H9 (cell line): ENCODE measurements at regions not wholly inside any gene's neighbourhood (a gene's known extent, or its start where the extent isn't known, plus 50 kb on each side); places are given as distances from the start of the nearest gene placed in this dataset.

Source experiments
- DNase-seq: peaks from one replicate; pipeline ENCODE4 v3.0.0-alpha.2; 2017
- H2AFZ ChIP-seq: one replicate; pipeline ENCODE4 v1.6.1; 2013; ENCODE audit warnings: mild to moderate bottlenecking, low read length, control low read depth, moderate library complexity
- H2AK5ac ChIP-seq: 2 replicates; pipeline ENCODE4 v1.6.1; 2013; ENCODE audit warnings: low read length, control low read depth, mixed read lengths; ENCODE audit not compliant: insufficient read length
- H2BK120ac ChIP-seq: one replicate; pipeline ENCODE4 v1.6.1; 2013; ENCODE audit warnings: low read depth, mild to moderate bottlenecking, low read length, control low read depth, inconsistent platforms; ENCODE audit not compliant: poor library complexity, severe bottlenecking
- H2BK12ac ChIP-seq: 2 replicates; pipeline ENCODE4 v1.6.1; 2013; ENCODE audit warnings: low read length, control low read depth, mixed read lengths, low read depth; ENCODE audit not compliant: insufficient read length
- H2BK15ac ChIP-seq: 2 replicates; pipeline ENCODE4 v1.6.1; 2013; ENCODE audit warnings: low read depth, low read length, control low read depth
- H2BK20ac ChIP-seq: one replicate; pipeline ENCODE4 v1.6.1; 2013; ENCODE audit warnings: low read depth, mild to moderate bottlenecking, low read length, control low read depth, inconsistent platforms; ENCODE audit not compliant: poor library complexity, severe bottlenecking
- H2BK5ac ChIP-seq: 2 replicates; pipeline ENCODE4 v1.6.1; 2013; ENCODE audit warnings: low read length, control low read depth, mixed read lengths; ENCODE audit not compliant: insufficient read length
- H3K14ac ChIP-seq: 2 replicates; pipeline ENCODE4 v1.6.1; 2013; ENCODE audit warnings: low read length, control low read depth; ENCODE audit not compliant: insufficient read depth
- H3K18ac ChIP-seq: 2 replicates; pipeline ENCODE4 v1.6.1; 2013; ENCODE audit warnings: low read depth, mild to moderate bottlenecking, mixed read lengths, low read length, control low read depth; ENCODE audit not compliant: insufficient read length
- H3K23ac ChIP-seq: 2 replicates; pipeline ENCODE4 v1.6.1; 2013; ENCODE audit warnings: low read length, control low read depth, mixed read lengths, low read depth; ENCODE audit not compliant: insufficient read length
- H3K23me2 ChIP-seq: 2 replicates; pipeline ENCODE4 v1.6.1; 2013; ENCODE audit warnings: low read depth, mild to moderate bottlenecking, mixed read lengths, low read length, control low read depth; ENCODE audit not compliant: insufficient read length, poor library complexity, severe bottlenecking
- H3K27ac ChIP-seq: 2 replicates; pipeline ENCODE4 v1.5.1; 2013; ENCODE audit warnings: low read length, control low read depth, mixed read lengths, low read depth; ENCODE audit not compliant: insufficient read length
- H3K27me3 ChIP-seq: 2 replicates; pipeline ENCODE4 v1.6.1; 2013; ENCODE audit warnings: low read length, control low read depth, inconsistent platforms; ENCODE audit not compliant: insufficient read depth
- H3K4ac ChIP-seq: 2 replicates; pipeline ENCODE4 v1.6.1; 2013; ENCODE audit warnings: low read depth, mild to moderate bottlenecking, control low read depth, inconsistent platforms, low read length, moderate library complexity
- H3K4me1 ChIP-seq: 2 replicates; pipeline ENCODE4 v1.6.1; 2013; ENCODE audit warnings: low read length, control low read depth, inconsistent platforms; ENCODE audit not compliant: insufficient read depth
- H3K4me2 ChIP-seq: 2 replicates; pipeline ENCODE4 v1.6.1; 2013; ENCODE audit warnings: low read length, control low read depth, mixed read lengths; ENCODE audit not compliant: insufficient read length, insufficient read depth
- H3K56ac ChIP-seq: 2 replicates; pipeline ENCODE4 v1.6.1; 2013; ENCODE audit warnings: low read depth, mild to moderate bottlenecking, mixed read lengths, low read length, control low read depth; ENCODE audit not compliant: insufficient read length
- H3K79me1 ChIP-seq: 2 replicates; pipeline ENCODE4 v1.6.1; 2013; ENCODE audit warnings: low read depth, mild to moderate bottlenecking, moderate library complexity, low read length, control low read depth, inconsistent platforms; ENCODE audit not compliant: insufficient read depth, poor library complexity, severe bottlenecking
- H3K79me2 ChIP-seq: 2 replicates; pipeline ENCODE4 v1.6.1; 2013; ENCODE audit warnings: low read length, control low read depth, inconsistent platforms; ENCODE audit not compliant: insufficient read depth
- H3K9ac ChIP-seq: 2 replicates; pipeline ENCODE4 v1.6.1; 2013; ENCODE audit warnings: low read length, control low read depth, mixed read lengths; ENCODE audit not compliant: insufficient read length; ENCODE audit errors: extremely low read depth
- H3K9me3 ChIP-seq: one replicate; pipeline ENCODE4 v1.6.1; 2013; ENCODE audit warnings: low read depth, low read length, inconsistent platforms; ENCODE audit not compliant: control insufficient read depth
- H3T11ph ChIP-seq: one replicate; pipeline ENCODE4 v1.6.1; 2013; ENCODE audit warnings: mild to moderate bottlenecking, low read length, control low read depth, inconsistent platforms
- H4K20me1 ChIP-seq: one replicate; pipeline ENCODE4 v1.6.1; 2013; ENCODE audit not compliant: control insufficient read depth, insufficient read length, insufficient read depth
- H4K5ac ChIP-seq: 2 replicates; pipeline ENCODE4 v1.6.1; 2013; ENCODE audit warnings: low read depth, mild to moderate bottlenecking, mixed read lengths, low read length, control low read depth; ENCODE audit not compliant: insufficient read length
- H4K8ac ChIP-seq: replicated peaks from 2 replicates; pipeline ENCODE4 v1.6.1; 2013; ENCODE audit warnings: low read length, control low read depth, mixed read lengths, low read depth; ENCODE audit not compliant: insufficient read length
- H4K91ac ChIP-seq: 2 replicates; pipeline ENCODE4 v1.6.1; 2013; ENCODE audit warnings: low read depth, mild to moderate bottlenecking, moderate library complexity, mixed read lengths, low read length, control low read depth; ENCODE audit not compliant: insufficient read length
- H3K27ac Mint-ChIP-seq, 3 experiments: 2 replicates in 2 of 3; 3 replicates in 1 of 3; pipeline ENCODE4 v1.8.0; 2020 to 2021; ENCODE audit warnings: mixed read lengths in 3 of 3, mild to moderate bottlenecking in 1 of 3, moderate library complexity in 1 of 3
- H3K27me3 Mint-ChIP-seq: 2 replicates; pipeline ENCODE4 v1.8.0; 2021; ENCODE audit warnings: low read depth, mild to moderate bottlenecking, moderate library complexity, mixed read lengths
- H3K36me3 Mint-ChIP-seq, 3 experiments: 2 replicates in 2 of 3; 3 replicates in 1 of 3; pipeline ENCODE4 v1.8.0; 2020 to 2021; ENCODE audit warnings: low read depth in 3 of 3, mixed read lengths in 3 of 3; ENCODE audit not compliant: insufficient read depth in 1 of 3
- H3K4me1 Mint-ChIP-seq, 2 experiments: 2 replicates each; pipeline ENCODE4 v1.8.0; 2020; ENCODE audit warnings: mixed read lengths in 2 of 2
- H3K4me3 Mint-ChIP-seq, 2 experiments: 2 replicates in 1 of 2; 3 replicates in 1 of 2; pipeline ENCODE4 v1.8.0; 2020 to 2021; ENCODE audit warnings: mild to moderate bottlenecking in 2 of 2, mixed read lengths in 2 of 2, moderate library complexity in 1 of 2
- H3K9me3 Mint-ChIP-seq, 2 experiments: 2 replicates in 1 of 2; 3 replicates in 1 of 2; pipeline ENCODE4 v1.8.0; 2020; ENCODE audit warnings: mild to moderate bottlenecking in 2 of 2, mixed read lengths in 2 of 2, moderate library complexity in 1 of 2
- CTCF ChIP-seq: fragments of 200-600 bp; sonication (generic); conservative IDR thresholded peaks from 3 replicates; pipeline ENCODE4 v1.8.0; 2021; ENCODE audit warnings: antibody characterized with exemption, mild to moderate bottlenecking
- WGBS: extraction: QIAGEN DNeasy Blood & Tissue Kit; methylation state at CpG from one replicate; pipeline ENCODE4 v1.1.7; 2013; ENCODE audit warnings: missing lambda C conversion rate, low lambda C conversion rate, mixed read lengths; ENCODE audit not compliant: insufficient read length; ENCODE audit errors: extremely low coverage; 5-methylcytosine and 5-hydroxymethylcytosine counted together

GRCh38 chr3:117291476-117291875, 581.9 kb downstream of the TUSC7 start:
- Histone ChIP-seq H3K4me2 (no peak overlapping the region), H3T11ph (no peak overlapping the region), H3K27me3 (no peaks in the 10 kb centered on the region), H2BK120ac (no peak overlapping the region), H2BK15ac (no peak overlapping the region), H3K9me3 (no peaks in the 10 kb centered on the region), H3K14ac (no peak overlapping the region), H2BK5ac (no peak overlapping the region), H4K8ac (no peak overlapping the region), H4K5ac (no peak overlapping the region), H2AK5ac (no peak overlapping the region), H3K56ac (no peak overlapping the region), H4K91ac (no peak overlapping the region), H3K23me2 (no peaks in the 10 kb centered on the region), H2AFZ (peak overlapping the region; percentile 40), H2BK12ac (no peak overlapping the region), H3K4me1 (peaks cover 3% of the 10 kb centered on the region), H4K20me1 (no peaks in the 10 kb centered on the region), H3K79me1 (no peaks in the 10 kb centered on the region), H3K9ac (no peak overlapping the region), H3K23ac (no peak overlapping the region), H3K4ac (no peak overlapping the region), H3K18ac (no peak overlapping the region), H3K27ac (no peak overlapping the region), H2BK20ac (no peak overlapping the region), H3K79me2 (no peaks in the 10 kb centered on the region)
- Mint-ChIP-seq H3K27ac (peak overlapping the region in 1 of 3 experiments; percentile 64; a peak in 1 of 7 replicates), H3K36me3 (no peaks in the 10 kb centered on the region; a peak in 1 of 7 replicates), H3K27me3 (no peaks in the 10 kb centered on the region), H3K4me3 (no peak overlapping the region), H3K4me1 (peaks cover 10% of the 10 kb centered on the region in 2 experiments), H3K9me3 (no peaks in the 10 kb centered on the region)
- no CpG with 5 or more reads among the region's 1 CpG for WGBS
- no peak for DNase-seq
- no peak for TF ChIP-seq CTCF
